Stimulated activated CD4-positive, alpha-beta T cell treated with anti-CD3 and anti-CD28 coated beads, TNF-alpha, amount 100 ng/mL, for 48 hours (primary cell): ENCODE measurements at regions not wholly inside any gene's neighbourhood (a gene's known extent, or its start where the extent isn't known, plus 50 kb on each side); places are given as distances from the start of the nearest gene placed in this dataset.

Source experiments
- DNase-seq, 3 donors: peaks; one replicate each; pipeline ENCODE4 v3.0.0-alpha.2; 2020; ENCODE audit warnings: low read depth in 3 of 3

GRCh38 chr14:36083317-36083716 lies 93.2 kb downstream of the PTCSC3 start:
- DNase-seq: no peak

GRCh38 chr14:36078080-36078479 lies 98.4 kb downstream of the PTCSC3 start:
- no peak for DNase-seq

GRCh38 chr14:36076197-36076596 lies 100.3 kb downstream of the PTCSC3 start:
- no peak for DNase-seq

GRCh38 chr14:36075203-36075602 lies 101.3 kb downstream of the PTCSC3 start:
- no peak for DNase-seq

- DNase-seq: no peak
Observed at GRCh38 chr14:36070720-36071043, 105.8 kb downstream of the PTCSC3 start.

- peak; percentile 14 to 24 (median 15) for DNase-seq
Observed at GRCh38 chr14:36070031-36070719, 106.3 kb downstream of the PTCSC3 start.

GRCh38 chr14:36069535-36069900 lies 107.0 kb downstream of the PTCSC3 start:
- no peak for DNase-seq

- DNase-seq: no peak
Observed at GRCh38 chr14:36068777-36069534, 107.6 kb downstream of the PTCSC3 start.

- DNase-seq: no peak
Observed at GRCh38 chr14:36067428-36068187, 108.9 kb downstream of the PTCSC3 start.

GRCh38 chr14:36066636-36067035 lies 109.9 kb downstream of the PTCSC3 start:
- no peak for DNase-seq

GRCh38 chr14:36065831-36066230 lies 110.7 kb downstream of the PTCSC3 start:
- DNase-seq: no peak

GRCh38 chr14:36059531-36059930 lies 117.0 kb downstream of the PTCSC3 start:
- DNase-seq: no peak

GRCh38 chr14:36057452-36058116 lies 118.9 kb downstream of the PTCSC3 start:
- DNase-seq: no peak

DNA sequence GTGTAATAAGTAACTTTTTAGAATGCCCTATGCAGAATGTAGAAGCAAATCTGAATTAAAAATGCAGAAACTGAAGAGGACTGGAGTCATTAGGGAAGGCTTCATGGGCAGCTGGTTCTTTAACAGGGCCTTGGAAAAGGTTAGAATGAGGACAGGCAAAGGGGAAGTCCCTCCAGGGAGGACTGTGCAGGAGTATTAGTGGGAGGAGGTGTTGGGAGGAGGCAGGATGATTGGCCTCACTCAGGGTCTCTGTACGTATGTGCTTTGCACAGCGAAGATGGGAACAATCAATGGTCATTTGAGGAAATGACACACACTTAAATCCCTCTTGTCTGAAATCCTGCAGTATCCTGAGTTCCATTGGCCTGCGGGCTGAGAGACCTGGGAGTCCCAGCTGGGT lies 119.7 kb downstream of the PTCSC3 start:
- no peak for DNase-seq

GRCh38 chr14:36055681-36056225 lies 120.8 kb downstream of the PTCSC3 start:
- DNase-seq: no peak

GRCh38 chr14:36055052-36055378 lies 121.5 kb downstream of the PTCSC3 start:
- DNase-seq: no peak

GRCh38 chr14:36054353-36055051 lies 122.0 kb downstream of the PTCSC3 start:
- DNase-seq: no peak

- DNase-seq: no peak
Observed at GRCh38 chr14:36052681-36053080, 123.8 kb downstream of the PTCSC3 start.

- DNase-seq: no peak
Observed at GRCh38 chr14:36052063-36052462, 124.5 kb downstream of the PTCSC3 start.

- DNase-seq: no peak
Observed at GRCh38 chr14:36048667-36049066, 127.9 kb downstream of the PTCSC3 start.

DNA sequence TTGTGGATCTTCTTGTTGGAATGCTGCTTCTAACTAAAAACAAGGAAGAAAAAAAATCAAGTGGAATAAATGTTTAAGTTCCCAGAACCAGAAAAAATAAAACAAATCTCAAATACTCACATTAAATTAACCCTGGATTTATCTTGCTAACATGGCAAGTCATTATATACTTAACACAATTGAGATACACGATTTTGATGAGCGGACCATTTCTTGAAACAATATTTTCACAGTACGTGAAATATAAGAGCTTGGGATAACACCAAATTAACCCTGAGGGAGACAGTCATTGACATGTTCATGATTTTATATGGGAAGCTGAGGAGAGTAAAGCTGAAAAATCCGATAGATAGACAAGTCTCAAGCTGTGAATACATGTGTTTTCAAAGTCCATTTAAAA lies 128.6 kb downstream of the PTCSC3 start:
- no peak for DNase-seq

GRCh38 chr14:36035675-36036074 lies 140.8 kb downstream of the PTCSC3 start:
- DNase-seq: no peak
